ENCODE measurements at regions not wholly inside any gene's neighbourhood (a gene's known extent, or its start where the extent isn't known, plus 50 kb on each side); places are given as distances from the start of the nearest gene placed in this dataset.

GRCh38 chr5:174837919-174838902 is 113.8 kb downstream of the MSX2 start:
- DNase-seq (ENCODE audit: low read depth) = no peak

- DNase-seq (ENCODE audit: low read depth) = no peak
Observed at GRCh38 chr5:174834081-174834480, 109.7 kb downstream of the MSX2 start.

GRCh38 chr5:174832811-174833210 is 108.4 kb downstream of the MSX2 start:
- no peak for DNase-seq (ENCODE audit: low read depth)

GRCh38 chr5:174832025-174832424 is 107.6 kb downstream of the MSX2 start:
- no peak for DNase-seq (ENCODE audit: low read depth)

GRCh38 chr5:174831031-174831660 is 106.8 kb downstream of the MSX2 start:
- DNase-seq (ENCODE audit: low read depth) = no peak

- no peak for DNase-seq (ENCODE audit: low read depth)
Observed at GRCh38 chr5:174829511-174829864, 105.1 kb downstream of the MSX2 start.

- no peak for DNase-seq (ENCODE audit: low read depth)
Observed at GRCh38 chr5:174828804-174829510, 104.6 kb downstream of the MSX2 start.

GRCh38 chr5:174827558-174827957 is 103.2 kb downstream of the MSX2 start:
- no peak for DNase-seq (ENCODE audit: low read depth)

- no peak for DNase-seq (ENCODE audit: low read depth)
Observed at GRCh38 chr5:174825587-174825986, 101.2 kb downstream of the MSX2 start.

- no peak for DNase-seq (ENCODE audit: low read depth)
Observed at GRCh38 chr5:174818430-174818829, 94.0 kb downstream of the MSX2 start.

- no peak for DNase-seq (ENCODE audit: low read depth)
Observed at GRCh38 chr5:174817610-174818009, 93.2 kb downstream of the MSX2 start.

GRCh38 chr5:174816858-174817257 is 92.5 kb downstream of the MSX2 start:
- DNase-seq (ENCODE audit: low read depth) = no peak

GRCh38 chr5:174811438-174811837 is 87.1 kb downstream of the MSX2 start:
- no peak for DNase-seq (ENCODE audit: low read depth)

- no peak for DNase-seq (ENCODE audit: low read depth)
Observed at GRCh38 chr5:174810796-174811195, 86.4 kb downstream of the MSX2 start.

GRCh38 chr5:174807471-174807870 is 83.1 kb downstream of the MSX2 start:
- no peak for DNase-seq (ENCODE audit: low read depth)

- DNase-seq (ENCODE audit: low read depth) = no peak
Observed at GRCh38 chr5:174806729-174807128, 82.3 kb downstream of the MSX2 start.

GRCh38 chr5:174801798-174802197 is 77.4 kb downstream of the MSX2 start:
- no peak for DNase-seq (ENCODE audit: low read depth)

GRCh38 chr5:174800435-174800834 is 76.1 kb downstream of the MSX2 start:
- DNase-seq (ENCODE audit: low read depth) = no peak

- no peak for DNase-seq (ENCODE audit: low read depth)
Observed at GRCh38 chr5:174799121-174799520, 74.7 kb downstream of the MSX2 start.

- DNase-seq (ENCODE audit: low read depth) = no peak
Observed at GRCh38 chr5:174798551-174798951, 74.2 kb downstream of the MSX2 start.

- DNase-seq (ENCODE audit: low read depth) = no peak
Observed at GRCh38 chr5:174796711-174797192, 72.4 kb downstream of the MSX2 start.

GRCh38 chr5:174794931-174795672 is 70.7 kb downstream of the MSX2 start:
- DNase-seq (ENCODE audit: low read depth) = no peak
